GM18505 (cell line): ENCODE measurements at regions not wholly inside any gene's neighbourhood (a gene's known extent, or its start where the extent isn't known, plus 50 kb on each side); places are given as distances from the start of the nearest gene placed in this dataset.

Experiments
- ATAC-seq: cut with Tn5 transposase; IDR thresholded peaks from one replicate; pipeline ENCODE4 v1.9.1; 2021; ENCODE audit not compliant: unreplicated experiment
- POLR2A ChIP-seq: IDR thresholded peaks from 4 replicates; pipeline ENCODE4 v1.6.1; 2011; ENCODE audit warnings: borderline replicate concordance; ENCODE audit not compliant: insufficient read depth, insufficient read length; ENCODE audit errors: extremely low read depth

DNA sequence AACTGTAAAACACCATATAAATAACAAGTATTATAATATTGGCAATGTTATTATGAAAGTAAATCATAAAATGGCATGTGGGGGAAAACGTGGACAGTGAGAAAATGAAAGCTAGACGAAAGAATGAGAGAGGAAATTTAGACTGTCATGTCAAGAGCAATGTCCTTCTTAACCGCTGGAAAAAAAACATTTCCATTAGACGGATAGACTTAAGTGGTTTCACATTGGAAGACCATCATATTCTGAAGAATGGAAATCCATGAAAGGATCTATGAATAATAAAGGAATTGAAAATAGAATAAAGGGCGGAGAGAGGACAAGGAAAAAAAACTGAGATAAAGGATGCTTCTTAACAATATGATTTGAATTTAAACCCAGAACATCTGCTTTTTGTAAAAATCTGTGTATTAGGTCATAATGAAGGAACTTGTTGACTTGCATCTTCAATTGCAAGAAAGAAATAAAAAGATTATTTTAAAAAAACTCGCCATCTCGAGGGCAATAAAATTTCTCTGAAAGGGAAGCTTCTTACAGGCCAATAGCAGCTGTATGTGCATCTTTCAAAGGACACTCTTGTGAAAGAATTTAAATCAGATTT, 90.6 kb downstream of the SPRY2 start:
- ATAC-seq, result no peak
- TF ChIP-seq POLR2A, result no peak

DNA sequence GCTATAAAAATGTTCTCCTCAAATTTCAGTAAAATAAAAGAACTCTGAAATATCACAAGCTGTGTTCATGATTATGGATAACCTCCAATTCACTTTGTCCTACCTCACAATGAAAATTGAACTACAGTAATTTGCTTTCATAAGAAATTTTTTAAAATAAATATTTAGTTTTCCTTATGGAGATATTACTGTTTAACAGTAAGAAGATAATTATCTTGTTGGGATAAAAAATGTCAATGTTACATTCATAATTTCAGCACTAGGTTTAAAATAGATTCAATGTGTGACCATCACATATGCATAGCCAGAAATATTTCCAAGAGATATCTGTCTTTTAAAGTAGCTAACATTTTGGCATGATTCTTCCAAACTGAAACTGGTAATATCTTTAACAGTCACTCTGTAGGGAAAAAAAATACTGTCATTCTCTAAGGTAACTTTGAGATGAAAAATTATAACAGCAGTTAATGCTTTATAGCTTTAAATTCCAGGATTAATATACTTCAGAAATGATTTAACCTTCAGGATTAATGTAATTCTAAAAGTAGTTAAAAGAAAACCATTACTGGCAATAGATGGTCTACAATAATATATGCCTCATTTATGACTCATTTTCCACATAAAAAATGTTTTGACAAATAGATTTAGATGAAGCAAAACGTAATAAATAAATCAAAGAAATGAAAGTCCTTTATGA, 91.3 kb downstream of the SPRY2 start:
- TF ChIP-seq POLR2A, result no peak
- no peak for ATAC-seq

- no peak for ATAC-seq
- TF ChIP-seq POLR2A, result no peak
These were observed 95.7 kb downstream of the SPRY2 start for GRCh38 chr13:80245162-80245733.

DNA sequence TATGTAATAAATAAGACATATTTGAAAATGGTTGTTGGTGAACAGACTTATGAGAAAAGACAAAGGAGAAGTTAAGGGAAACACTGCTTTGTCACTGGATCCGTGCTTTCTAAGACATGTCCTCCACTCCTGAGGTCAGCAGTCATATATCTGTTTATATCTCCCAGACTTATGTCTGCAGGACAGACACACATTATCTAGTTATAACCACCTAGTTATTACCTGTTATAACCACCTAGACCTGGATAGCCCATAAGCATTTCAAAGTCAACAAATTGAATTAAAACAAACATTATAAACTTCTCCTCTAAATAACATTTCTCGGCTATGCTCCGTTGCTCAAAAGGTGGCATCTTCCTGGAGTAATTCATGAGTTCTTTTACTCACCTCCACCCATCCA, 96.4 kb downstream of the SPRY2 start:
- no peak for TF ChIP-seq POLR2A
- ATAC-seq, result no peak

DNA sequence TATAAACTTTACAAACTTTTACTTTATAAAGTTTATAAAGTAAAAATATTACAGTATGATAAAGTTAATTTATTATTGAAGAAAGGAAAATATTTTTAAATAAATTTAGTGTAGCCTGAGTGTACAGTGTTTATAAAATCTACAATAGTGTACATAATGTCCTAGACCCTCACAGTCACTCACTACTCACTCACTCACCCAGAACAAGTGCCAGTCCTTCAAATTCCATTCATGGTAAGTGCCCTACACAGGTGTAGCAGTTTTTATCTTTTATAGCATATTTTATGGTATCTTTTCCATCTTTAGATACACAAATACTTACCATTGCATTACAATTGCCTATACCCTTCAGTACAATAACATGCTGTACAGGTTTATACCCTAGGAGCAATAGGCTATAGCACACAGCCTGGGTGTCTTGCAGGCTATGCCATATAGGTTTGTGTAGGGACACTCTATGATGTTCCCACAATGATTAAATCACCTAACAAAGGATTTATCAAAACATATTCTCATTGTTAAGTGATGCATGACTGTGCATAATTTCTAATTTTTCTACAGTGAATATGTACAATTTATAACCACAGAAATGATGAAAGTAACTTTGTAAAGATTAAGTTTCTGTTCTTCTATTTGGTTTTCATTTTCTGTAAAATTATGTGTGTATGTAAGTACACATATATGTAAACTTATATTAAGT, 98.0 kb downstream of the SPRY2 start:
- TF ChIP-seq POLR2A, result no peak
- ATAC-seq, result no peak

DNA sequence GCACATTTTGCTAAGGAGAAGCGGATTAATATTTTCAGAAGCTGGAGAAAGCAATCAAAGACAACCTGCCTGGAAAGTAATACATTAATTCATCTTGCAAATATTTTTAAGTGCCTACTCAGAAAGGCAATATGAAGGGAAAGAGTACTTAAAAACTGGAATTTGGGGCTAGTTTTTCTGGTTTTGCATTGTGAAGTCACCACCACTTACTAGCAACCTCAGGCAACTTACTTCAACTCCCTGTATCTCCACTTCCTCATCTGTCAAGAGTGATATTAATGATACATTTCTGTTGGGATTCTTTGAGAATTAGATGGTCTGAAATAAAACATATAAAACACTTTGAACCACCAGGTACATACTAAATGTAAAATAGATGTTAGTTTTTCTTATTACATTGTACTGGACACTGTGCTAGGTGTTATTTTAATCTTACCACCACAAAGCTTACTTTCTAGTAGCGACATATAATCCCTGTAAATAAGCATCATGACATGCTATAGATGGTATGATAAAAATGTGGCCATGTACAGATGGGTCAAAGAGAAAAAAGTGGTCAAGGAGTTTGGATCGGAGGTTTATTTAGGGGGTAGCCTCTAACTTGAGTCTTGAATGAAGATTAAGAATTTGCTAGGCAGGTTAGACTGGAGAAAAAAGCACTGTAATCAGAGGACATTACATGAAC, 101.2 kb downstream of the SPRY2 start:
- no peak for ATAC-seq
- no peak for TF ChIP-seq POLR2A

GRCh38 chr13:80239116-80239515, 101.8 kb downstream of the SPRY2 start:
- ATAC-seq, result no peak

DNA sequence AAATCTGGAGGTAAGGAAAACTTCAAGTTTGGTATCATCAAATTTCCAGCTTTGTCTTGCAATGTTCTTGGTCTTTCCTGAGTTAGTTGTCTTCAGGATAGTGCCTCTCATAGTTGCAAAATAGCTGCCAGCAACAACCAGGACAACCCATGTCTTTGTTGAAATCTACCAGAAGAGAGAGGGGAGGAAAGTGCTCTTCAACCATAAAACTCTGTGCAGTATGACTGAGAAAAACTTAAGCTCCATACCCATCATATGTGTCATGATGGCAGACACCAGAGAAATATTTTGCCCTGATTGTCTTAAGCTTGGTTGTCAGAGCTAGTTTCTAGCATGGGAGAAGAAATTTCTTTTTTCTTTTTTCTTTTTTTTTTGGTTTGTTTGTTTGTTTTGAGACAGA, 103.3 kb downstream of the SPRY2 start:
- no peak for ATAC-seq
- TF ChIP-seq POLR2A, result no peak

More at GRCh38 chr13:80239116-80239515, 101.8 kb downstream of the SPRY2 start:
- TF ChIP-seq POLR2A, result no peak

DNA sequence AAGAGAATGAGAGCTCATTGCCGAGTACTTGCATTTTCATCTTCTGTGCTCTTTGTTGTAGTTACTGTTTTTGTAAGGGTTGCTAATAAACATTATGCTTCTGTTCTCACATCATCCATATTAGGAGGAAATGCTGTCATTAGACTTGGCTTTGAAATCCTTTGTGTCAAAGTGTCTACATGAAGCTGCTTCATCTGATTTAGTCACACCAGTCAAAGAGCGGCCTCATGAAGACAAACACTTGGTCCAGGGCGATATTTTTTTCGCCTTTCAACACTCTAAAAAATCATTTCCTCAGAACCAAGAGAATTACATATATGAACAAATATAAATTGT, 105.0 kb downstream of the SPRY2 start:
- ATAC-seq, result no peak
- TF ChIP-seq POLR2A, result no peak

- peak; percentile 70 for ATAC-seq
- no peak for TF ChIP-seq POLR2A
These were observed 105.6 kb downstream of the SPRY2 start for GRCh38 chr13:80235166-80235966.

- ATAC-seq, result no peak
- no peak for TF ChIP-seq POLR2A
These were observed 113.3 kb downstream of the SPRY2 start for GRCh38 chr13:80227645-80228044.

- TF ChIP-seq POLR2A, result no peak
- no peak for ATAC-seq
These were observed 114.3 kb downstream of the SPRY2 start for GRCh38 chr13:80226645-80227044.
